ENCODE measurements at regions not wholly inside any gene's neighbourhood (a gene's known extent, or its start where the extent isn't known, plus 50 kb on each side); places are given as distances from the start of the nearest gene placed in this dataset.

GRCh38 chr6:95204178-95204577, 373.2 kb upstream of the MANEA start:
- DNase-seq: no peak
- Histone ChIP-seq H3K9me3 (ENCODE audit: control insufficient read depth, low read length) (no peaks in the 10 kb centered on the region), H3K4me1 (ENCODE audit: control insufficient read depth, insufficient read depth, low read length) (no peaks in the 10 kb centered on the region), H3K27ac (ENCODE audit: low read depth, low read length) (no peak overlapping the region), H3K27me3 (ENCODE audit: control insufficient read depth, insufficient read depth, low read length, poor library complexity, severe bottlenecking) (no peaks in the 10 kb centered on the region), H3K36me3 (ENCODE audit: control insufficient read depth, insufficient read depth, low read length) (no peaks in the 10 kb centered on the region), H3K9ac (ENCODE audit: extremely low read depth, low read length, poor library complexity, severe bottlenecking) (no peak overlapping the region), H3K4me3 (ENCODE audit: low read length) (no peak overlapping the region)
- no peak for TF ChIP-seq CTCF (conservative IDR thresholded peaks at IDR 0.05)
- 93% methylated on average over 2 of the region's 2 CpGs; no CpG with 5 or more reads in 1 of the 2 experiments for WGBS, 2 experiments (ENCODE audit: insufficient coverage in 1 of 2, insufficient read length in 1 of 2)
- Mint-ChIP-seq H3K27ac (no peak overlapping the region), H3K9me3 (no peaks in the 10 kb centered on the region), H3K27me3 (ENCODE audit: insufficient read depth) (no peaks in the 10 kb centered on the region), H3K4me3 (no peak overlapping the region), H3K36me3 (ENCODE audit: low read depth) (peaks cover 3% of the 10 kb centered on the region), H3K4me1 (peaks cover 4% of the 10 kb centered on the region)

- Histone ChIP-seq H3K4me3 (ENCODE audit: low read length) (no peak overlapping the region), H3K9me3 (ENCODE audit: control insufficient read depth, low read length) (no peaks in the 10 kb centered on the region), H3K36me3 (ENCODE audit: control insufficient read depth, insufficient read depth, low read length) (no peaks in the 10 kb centered on the region), H3K27me3 (ENCODE audit: control insufficient read depth, insufficient read depth, low read length, poor library complexity, severe bottlenecking) (no peaks in the 10 kb centered on the region), H3K4me1 (ENCODE audit: control insufficient read depth, insufficient read depth, low read length) (no peaks in the 10 kb centered on the region), H3K27ac (ENCODE audit: low read depth, low read length) (no peak overlapping the region), H3K9ac (ENCODE audit: extremely low read depth, low read length, poor library complexity, severe bottlenecking) (no peak overlapping the region)
- Mint-ChIP-seq H3K36me3 (ENCODE audit: low read depth) (no peaks in the 10 kb centered on the region), H3K4me3 (no peak overlapping the region), H3K4me1 (no peaks in the 10 kb centered on the region), H3K9me3 (no peaks in the 10 kb centered on the region), H3K27ac (no peak overlapping the region), H3K27me3 (ENCODE audit: insufficient read depth) (no peaks in the 10 kb centered on the region)
- DNase-seq: no peak
- no peak for TF ChIP-seq CTCF (conservative IDR thresholded peaks at IDR 0.05)
- WGBS, 2 experiments (ENCODE audit: insufficient coverage in 1 of 2, insufficient read length in 1 of 2): 85% methylated on average over 2 of the region's 2 CpGs; no CpG with 5 or more reads in 1 of the 2 experiments
These were observed 368.7 kb upstream of the MANEA start for GRCh38 chr6:95208621-95209020.

GRCh38 chr6:95209074-95209473, 368.3 kb upstream of the MANEA start:
- Histone ChIP-seq H3K9ac (ENCODE audit: extremely low read depth, low read length, poor library complexity, severe bottlenecking) (no peak overlapping the region), H3K4me1 (ENCODE audit: control insufficient read depth, insufficient read depth, low read length) (no peaks in the 10 kb centered on the region), H3K36me3 (ENCODE audit: control insufficient read depth, insufficient read depth, low read length) (no peaks in the 10 kb centered on the region), H3K9me3 (ENCODE audit: control insufficient read depth, low read length) (no peaks in the 10 kb centered on the region), H3K27ac (ENCODE audit: low read depth, low read length) (no peak overlapping the region), H3K4me3 (ENCODE audit: low read length) (no peak overlapping the region), H3K27me3 (ENCODE audit: control insufficient read depth, insufficient read depth, low read length, poor library complexity, severe bottlenecking) (no peaks in the 10 kb centered on the region)
- Mint-ChIP-seq H3K9me3 (no peaks in the 10 kb centered on the region), H3K27me3 (ENCODE audit: insufficient read depth) (no peaks in the 10 kb centered on the region), H3K27ac (no peak overlapping the region), H3K4me3 (no peak overlapping the region), H3K36me3 (ENCODE audit: low read depth) (no peaks in the 10 kb centered on the region), H3K4me1 (no peaks in the 10 kb centered on the region)
- TF ChIP-seq CTCF (conservative IDR thresholded peaks at IDR 0.05): no peak
- WGBS, 2 experiments (ENCODE audit: insufficient coverage in 1 of 2, insufficient read length in 1 of 2): 84% methylated on average over 3 of the region's 3 CpGs; no CpG with 5 or more reads in 1 of the 2 experiments
- DNase-seq: no peak
